HepG2 (cell line): ENCODE measurements at regions not wholly inside any gene's neighbourhood (a gene's known extent, or its start where the extent isn't known, plus 50 kb on each side); places are given as distances from the start of the nearest gene placed in this dataset.

Experiments
- ATAC-seq: fragments of 200-7000 bp; cut with Tn5 transposase; 3 replicates; pipeline ENCODE4 v1.9.1; 2020; ENCODE audit warnings: mild to moderate bottlenecking, moderate library complexity
- BruUV-seq: library from RNA; stranded (reverse); fragments of 400-500 nt; replicated peaks from 2 replicates; lab custom pipeline; 2021; lab: Mats Ljungman, UMichigan
- CTCF ChIA-PET: fragments of 300-600 bp; formaldehyde crosslinking; extraction: SDS; loops from one replicate; lab custom pipeline; 2021; ENCODE audit warnings: low total read pairs, inconsistent platforms, low intra/inter-chr PET ratio; lab: Yijun Ruan, JAX
- POLR2A ChIA-PET: fragments of 350-600 bp; sonication (Branson Sonifier 250); formaldehyde crosslinking; loops from one replicate; lab custom pipeline; 2020; ENCODE audit warnings: antibody characterized with exemption, inconsistent platforms; lab: Yijun Ruan, JAX
- DNase-seq: peaks from one replicate; pipeline ENCODE4 v3.0.0-alpha.2; 2015; ENCODE audit warnings: low spot score
- FAIRE-seq: peaks from 3 replicates; lab custom pipeline; 2011; peaks lifted over from hg19 to GRCh38; lab: Jason Lieb, UNC
- H2AFZ ChIP-seq: one replicate; pipeline ENCODE4 v1.6.1; 2011; ENCODE audit warnings: low read length, inconsistent platforms
- H3K27ac ChIP-seq: fragments of 300-600 bp; 3 replicates; pipeline ENCODE4 v1.8.0; 2011; ENCODE audit warnings: mixed run types, mild to moderate bottlenecking, mixed read lengths, low read length, inconsistent platforms; ENCODE audit not compliant: insufficient read depth; ENCODE audit errors: extremely low read length
- H3K27me3 ChIP-seq, 2 experiments: fragments of 200-600 bp in 1 of 2; 2 replicates in 1 of 2; 3 replicates in 1 of 2; pipeline versions ENCODE4 v1.6.0 to v1.8.0; 2011; ENCODE audit warnings: low read length in 2 of 2, mild to moderate bottlenecking in 2 of 2, moderate library complexity in 2 of 2, inconsistent platforms in 1 of 2; ENCODE audit not compliant: insufficient read depth in 2 of 2, control insufficient read depth in 1 of 2
- H3K36me3 ChIP-seq, 2 experiments: fragments of 200-600 bp in 1 of 2; replicated peaks in 1 of 2; 2 replicates in 1 of 2; 3 replicates in 1 of 2; pipeline versions ENCODE4 v1.5.1 to v1.8.0; 2011; ENCODE audit warnings: low read length in 2 of 2, inconsistent platforms in 1 of 2; ENCODE audit not compliant: insufficient read depth in 2 of 2, control insufficient read depth in 1 of 2
- H3K4me1 ChIP-seq: 2 replicates; pipeline ENCODE4 v1.5.1; 2012; ENCODE audit warnings: low read length, inconsistent platforms; ENCODE audit not compliant: insufficient read depth
- H3K4me2 ChIP-seq: 2 replicates; pipeline ENCODE4 v1.6.0; 2011; ENCODE audit warnings: low read depth, low read length, inconsistent platforms
- H3K4me3 ChIP-seq, 3 experiments: fragments of 200-600 bp in 1 of 3; sonication (generic), shearing (Covaris generic) in 1 of 3; replicated peaks in 1 of 3; 2 replicates each; pipeline ENCODE4 v1.5.1; 2011 to 2016; ENCODE audit warnings: low read length in 3 of 3, inconsistent platforms in 2 of 3, low read depth in 2 of 3, mild to moderate bottlenecking in 2 of 3, control low read depth in 1 of 3, mixed read lengths in 1 of 3; ENCODE audit not compliant: insufficient read depth in 1 of 3
- H3K79me2 ChIP-seq: one replicate; pipeline ENCODE4 v1.6.1; 2011; ENCODE audit warnings: low read length, inconsistent platforms; ENCODE audit not compliant: insufficient read depth
- H3K9ac ChIP-seq: 2 replicates; pipeline ENCODE4 v1.6.0; 2011; ENCODE audit warnings: mild to moderate bottlenecking, low read depth, low read length, inconsistent platforms; ENCODE audit not compliant: insufficient read depth
- H3K9me3 ChIP-seq: 2 replicates; pipeline ENCODE4 v1.5.1; 2012; ENCODE audit warnings: mild to moderate bottlenecking, low read length
- H4K20me1 ChIP-seq: 2 replicates; pipeline ENCODE4 v1.6.0; 2011; ENCODE audit warnings: inconsistent platforms, mild to moderate bottlenecking, low read length, moderate library complexity; ENCODE audit not compliant: insufficient read depth
- ATF7 ChIP-seq, 2 experiments: fragments of 450-650 bp in 1 of 2; sonication (generic) in 1 of 2; formaldehyde crosslinking in 1 of 2; IDR thresholded peaks; 2 replicates each; pipeline versions ENCODE4 v1.4.0 to v1.6.1; 2016 to 2020; ENCODE audit warnings: antibody characterized with exemption in 1 of 2, mild to moderate bottlenecking in 1 of 2, missing genetic modification reagents in 1 of 2
- CREB1 ChIP-seq, 2 experiments: fragments of 450-650 bp in 1 of 2; IDR thresholded peaks; 2 replicates each; pipeline ENCODE4 v1.6.1; 2016 to 2017; ENCODE audit warnings: control low read depth in 1 of 2, mild to moderate bottlenecking in 1 of 2, missing compliant biosample characterization in 1 of 2, missing genetic modification characterization in 1 of 2
- KMT2A ChIP-seq: sonication (generic); formaldehyde crosslinking; IDR thresholded peaks from 2 replicates; pipeline ENCODE4 v1.4.0; 2020; ENCODE audit warnings: missing genetic modification reagents
- MAFG ChIP-seq: sonication (generic); formaldehyde crosslinking; IDR thresholded peaks from 2 replicates; pipeline ENCODE4 v1.5.1; 2020; ENCODE audit warnings: mild to moderate bottlenecking, missing genetic modification reagents
- NFATC3 ChIP-seq: sonication (generic); formaldehyde crosslinking; IDR thresholded peaks from 2 replicates; pipeline ENCODE4 v1.5.1; 2020; ENCODE audit warnings: mild to moderate bottlenecking, missing genetic modification reagents
- RFX1 ChIP-seq: fragments of 450-650 bp; IDR thresholded peaks from 2 replicates; pipeline ENCODE4 v1.6.1; 2017
- SIX4 ChIP-seq: sonication (generic); formaldehyde crosslinking; IDR thresholded peaks from 2 replicates; pipeline ENCODE4 v1.4.0; 2020; ENCODE audit warnings: missing genetic modification reagents
- ZBTB8A ChIP-seq: sonication (generic); formaldehyde crosslinking; IDR thresholded peaks from 2 replicates; pipeline ENCODE4 v1.4.0; 2020; ENCODE audit warnings: mild to moderate bottlenecking, low read depth, missing genetic modification reagents, borderline replicate concordance
- ZNF160 ChIP-seq: sonication (generic); formaldehyde crosslinking; IDR thresholded peaks from 2 replicates; pipeline ENCODE4 v1.8.0; 2022; ENCODE audit warnings: mild to moderate bottlenecking, inconsistent platforms, missing genetic modification reagents
- ZNF24 ChIP-seq: fragments of 450-650 bp; IDR thresholded peaks from 2 replicates; pipeline ENCODE4 v1.6.1; 2017; ENCODE audit warnings: antibody characterized with exemption, mild to moderate bottlenecking
- ZNF512B ChIP-seq: sonication (generic); formaldehyde crosslinking; IDR thresholded peaks from 2 replicates; pipeline ENCODE4 v1.5.1; 2020; ENCODE audit warnings: missing genetic modification reagents, mild to moderate bottlenecking, borderline replicate concordance
- ZSCAN22 ChIP-seq: sonication (generic); formaldehyde crosslinking; IDR thresholded peaks from 2 replicates; pipeline ENCODE4 v1.4.0; 2020; ENCODE audit warnings: mild to moderate bottlenecking, missing genetic modification reagents
- WGBS: methylation state at CpG from one replicate; pipeline ENCODE4 v1.1.6; 2017; ENCODE audit warnings: low lambda C conversion rate; 5-methylcytosine and 5-hydroxymethylcytosine counted together
- in situ Hi-C: cut with HindIII; loops from 2 replicates; pipeline ENCODE4 v1.10.0; 2017; ENCODE audit warnings: low pct_unique_long_range_greater_than_20kb; ENCODE audit not compliant: extremely low pct_ligation_motif_present
- intact Hi-C: fragments of 100-400 bp; cut with micrococcal nuclease; formaldehyde crosslinking; loops from one replicate; pipeline ENCODE4 v1.10.0; 2022; ENCODE audit not compliant: unreplicated experiment
- TF ChIP-seq, protein P1 (sequence below): sonication (generic); formaldehyde crosslinking; IDR thresholded peaks from 2 replicates; pipeline ENCODE4 v1.5.1; 2020; ENCODE audit warnings: mild to moderate bottlenecking, missing genetic modification reagents, borderline replicate concordance

DNA sequence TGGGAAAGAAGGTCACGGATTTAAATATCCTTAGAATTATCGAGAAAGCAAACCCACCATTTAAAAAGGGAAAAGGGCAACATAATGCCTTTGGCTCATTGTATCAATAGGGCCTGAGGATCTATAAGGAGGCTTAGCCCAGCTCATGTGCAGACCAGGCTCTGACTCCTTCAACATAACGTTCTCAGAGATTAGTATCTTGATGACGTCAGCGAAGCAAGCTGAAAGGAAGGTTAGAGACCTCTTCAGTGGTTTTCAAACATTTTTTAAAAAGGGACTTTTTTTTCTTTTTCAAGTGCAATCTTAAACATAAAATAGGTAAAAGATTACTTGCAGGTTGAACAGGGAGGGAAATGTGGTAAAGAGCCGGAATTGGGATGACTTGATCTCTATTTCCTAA is 463.9 kb upstream of the ADAMTS9 start:
- 49% methylated on average over 6 of the region's 6 CpGs for WGBS
- H4K20me1 ChIP-seq: no peaks in the 10 kb centered on the region
- DNase-seq (no peak), FAIRE-seq (no peak), ATAC-seq (no peak)
- no peaks in the 10 kb centered on the region for H3K27me3 ChIP-seq
- no peak overlapping the region for H3K4me2 ChIP-seq
- H3K9me3 ChIP-seq: no peaks in the 10 kb centered on the region
- ChIA-PET POLR2A (no interaction called here), CTCF (no interaction called here)
- intact Hi-C loops (no loop called here), in situ Hi-C loops (no loop called here)
- TF ChIP-seq ATF7 (IDR thresholded peaks at IDR 0.05) (peak; percentile 66), ATF7 (CRISPR knock-in tag; IDR thresholded peaks at IDR 0.05) (no peak), CREB1 (IDR thresholded peaks at IDR 0.05) (peak; percentile 84), CREB1 (CRISPR knock-in tag; IDR thresholded peaks at IDR 0.05) (no peak), ZBTB8A (no peak)
- no peak overlapping the region for H3K27ac ChIP-seq
- no peaks in the 10 kb centered on the region for H3K36me3 ChIP-seq
- no peak overlapping the region for H2AFZ ChIP-seq
- BruUV-seq: no TSS peak
- no peaks in the 10 kb centered on the region for H3K4me1 ChIP-seq
- H3K79me2 ChIP-seq: no peaks in the 10 kb centered on the region
- H3K4me3 ChIP-seq: no peak overlapping the region
- no peak overlapping the region for H3K9ac ChIP-seq

DNA sequence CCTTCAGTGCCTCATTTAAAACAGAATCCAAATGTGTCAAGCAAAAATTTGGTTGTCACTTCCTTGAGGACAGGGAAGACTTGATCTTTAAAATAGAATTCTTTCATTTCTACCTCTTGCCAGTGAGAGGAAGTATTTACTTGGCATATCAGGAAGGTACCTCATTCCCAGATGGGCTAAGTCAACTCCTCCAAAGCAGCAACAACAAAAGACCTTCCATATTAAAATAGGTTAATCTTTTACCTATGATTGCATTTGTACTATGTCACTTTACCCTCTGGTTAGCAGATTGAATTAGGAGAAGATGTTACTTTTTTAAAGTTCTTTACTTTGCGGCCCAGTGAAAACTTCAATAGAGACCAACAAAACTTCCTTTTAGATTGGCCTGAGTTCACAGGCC is 462.1 kb upstream of the ADAMTS9 start:
- DNase-seq (no peak), FAIRE-seq (no peak), ATAC-seq (no peak)
- Histone ChIP-seq H3K36me3 (no peaks in the 10 kb centered on the region), H2AFZ (no peak overlapping the region), H3K27me3 (no peaks in the 10 kb centered on the region), H3K4me2 (no peak overlapping the region), H3K79me2 (no peaks in the 10 kb centered on the region), H3K4me1 (no peaks in the 10 kb centered on the region), H3K27ac (no peak overlapping the region), H3K9ac (no peak overlapping the region), H3K9me3 (no peaks in the 10 kb centered on the region), H4K20me1 (no peaks in the 10 kb centered on the region), H3K4me3 (no peak overlapping the region)
- intact Hi-C loops (no loop called here), in situ Hi-C loops (no loop called here)
- TF ChIP-seq ZNF160: no peak
- TF ChIP-seq ZNF24: no peak
- TF ChIP-seq SIX4 (CRISPR knock-in tag): no peak
- TF ChIP-seq, protein P1, sequence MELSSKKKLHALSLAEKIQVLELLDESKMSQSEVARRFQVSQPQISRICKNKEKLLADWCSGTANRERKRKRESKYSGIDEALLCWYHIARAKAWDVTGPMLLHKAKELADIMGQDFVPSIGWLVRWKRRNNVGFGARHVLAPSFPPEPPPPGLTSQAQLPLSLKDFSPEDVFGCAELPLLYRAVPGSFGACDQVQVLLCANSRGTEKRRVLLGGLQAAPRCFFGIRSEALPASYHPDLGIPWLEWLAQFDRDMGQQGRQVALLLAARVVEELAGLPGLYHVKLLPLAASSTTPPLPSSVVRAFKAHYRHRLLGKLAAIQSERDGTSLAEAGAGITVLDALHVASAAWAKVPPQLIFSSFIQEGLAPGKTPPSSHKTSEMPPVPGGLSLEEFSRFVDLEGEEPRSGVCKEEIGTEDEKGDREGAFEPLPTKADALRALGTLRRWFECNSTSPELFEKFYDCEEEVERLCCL (CRISPR knock-in tag): no peak
- no peak for TF ChIP-seq RFX1
- no peak for TF ChIP-seq ZSCAN22
- no peak for TF ChIP-seq NFATC3
- no peak for TF ChIP-seq KMT2A (CRISPR knock-in tag)
- TF ChIP-seq MAFG: no peak
- no peak for TF ChIP-seq ZNF512B (CRISPR knock-in tag)
- 39% methylated on average over 1 of the region's 1 CpG for WGBS
- no TSS peak for BruUV-seq
- ChIA-PET POLR2A (no interaction called here), CTCF (no interaction called here)
